ENCODE measurements at regions not wholly inside any gene's neighbourhood (a gene's known extent, or its start where the extent isn't known, plus 50 kb on each side); places are given as distances from the start of the nearest gene placed in this dataset.

GRCh38 chr4:125677665-125678307, 363.0 kb downstream of the FAT4 start:
- H3K4me1 ChIP-seq (ENCODE audit: insufficient read depth, low read length), result peaks cover 13% of the 10 kb centered on the region
- no peak overlapping the region for H3K9ac ChIP-seq (ENCODE audit: low read depth, low read length)
- H3K9me3 ChIP-seq (ENCODE audit: control insufficient read depth, insufficient read depth, low read length), result no peaks in the 10 kb centered on the region
- H3K36me3 ChIP-seq (ENCODE audit: insufficient read depth, low read length), result no peaks in the 10 kb centered on the region

- no peaks in the 10 kb centered on the region for H3K9me3 ChIP-seq (ENCODE audit: control insufficient read depth, insufficient read depth, low read length)
- no peak overlapping the region for H3K9ac ChIP-seq (ENCODE audit: low read depth, low read length)
- H3K4me1 ChIP-seq (ENCODE audit: insufficient read depth, low read length), result peaks cover 13% of the 10 kb centered on the region
- no peaks in the 10 kb centered on the region for H3K36me3 ChIP-seq (ENCODE audit: insufficient read depth, low read length)
These were observed 365.2 kb downstream of the FAT4 start for GRCh38 chr4:125679989-125680388.

GRCh38 chr4:125681240-125681639, 366.5 kb downstream of the FAT4 start:
- Histone ChIP-seq H3K4me1 (ENCODE audit: insufficient read depth, low read length) (peaks cover 13% of the 10 kb centered on the region), H3K9me3 (ENCODE audit: control insufficient read depth, insufficient read depth, low read length) (no peaks in the 10 kb centered on the region)

GRCh38 chr4:125682730-125683129, 368.0 kb downstream of the FAT4 start:
- no peaks in the 10 kb centered on the region for H3K36me3 ChIP-seq (ENCODE audit: insufficient read depth, low read length)
- no peaks in the 10 kb centered on the region for H3K9me3 ChIP-seq (ENCODE audit: control insufficient read depth, insufficient read depth, low read length)
- H3K9ac ChIP-seq (ENCODE audit: low read depth, low read length), result no peak overlapping the region
- H3K4me1 ChIP-seq (ENCODE audit: insufficient read depth, low read length), result peaks cover 8% of the 10 kb centered on the region

More at GRCh38 chr4:125681240-125681639, 366.5 kb downstream of the FAT4 start:
- Histone ChIP-seq H3K36me3 (ENCODE audit: insufficient read depth, low read length) (no peaks in the 10 kb centered on the region), H3K9ac (ENCODE audit: low read depth, low read length) (no peak overlapping the region)

- Histone ChIP-seq H3K9ac (ENCODE audit: low read depth, low read length) (no peak overlapping the region), H3K36me3 (ENCODE audit: insufficient read depth, low read length) (no peaks in the 10 kb centered on the region), H3K4me1 (ENCODE audit: insufficient read depth, low read length) (no peaks in the 10 kb centered on the region), H3K9me3 (ENCODE audit: control insufficient read depth, insufficient read depth, low read length) (no peaks in the 10 kb centered on the region)
These were observed 374.1 kb downstream of the FAT4 start for GRCh38 chr4:125688841-125689240.

GRCh38 chr4:125689805-125690204, 375.1 kb downstream of the FAT4 start:
- no peaks in the 10 kb centered on the region for H3K9me3 ChIP-seq (ENCODE audit: control insufficient read depth, insufficient read depth, low read length)
- no peaks in the 10 kb centered on the region for H3K36me3 ChIP-seq (ENCODE audit: insufficient read depth, low read length)
- no peak overlapping the region for H3K9ac ChIP-seq (ENCODE audit: low read depth, low read length)
- H3K4me1 ChIP-seq (ENCODE audit: insufficient read depth, low read length), result no peaks in the 10 kb centered on the region

- H3K36me3 ChIP-seq (ENCODE audit: insufficient read depth, low read length), result no peaks in the 10 kb centered on the region
- H3K9me3 ChIP-seq (ENCODE audit: control insufficient read depth, insufficient read depth, low read length), result no peaks in the 10 kb centered on the region
- no peak overlapping the region for H3K9ac ChIP-seq (ENCODE audit: low read depth, low read length)
- no peaks in the 10 kb centered on the region for H3K4me1 ChIP-seq (ENCODE audit: insufficient read depth, low read length)
These were observed 378.5 kb downstream of the FAT4 start for GRCh38 chr4:125693228-125693627.

- Histone ChIP-seq H3K9me3 (ENCODE audit: control insufficient read depth, insufficient read depth, low read length) (no peaks in the 10 kb centered on the region), H3K9ac (ENCODE audit: low read depth, low read length) (no peak overlapping the region), H3K36me3 (ENCODE audit: insufficient read depth, low read length) (no peaks in the 10 kb centered on the region), H3K4me1 (ENCODE audit: insufficient read depth, low read length) (peaks cover 9% of the 10 kb centered on the region; the same call in 1 of the 2 replicates)
These were observed 387.7 kb downstream of the FAT4 start for GRCh38 chr4:125702406-125702805.

- Histone ChIP-seq H3K9ac (ENCODE audit: low read depth, low read length) (no peak overlapping the region), H3K9me3 (ENCODE audit: control insufficient read depth, insufficient read depth, low read length) (no peaks in the 10 kb centered on the region), H3K4me1 (ENCODE audit: insufficient read depth, low read length) (peaks cover 9% of the 10 kb centered on the region; the same call in 1 of the 2 replicates), H3K36me3 (ENCODE audit: insufficient read depth, low read length) (no peaks in the 10 kb centered on the region)
These were observed 388.7 kb downstream of the FAT4 start for GRCh38 chr4:125703443-125703842.

GRCh38 chr4:125704726-125705125, 390.0 kb downstream of the FAT4 start:
- Histone ChIP-seq H3K36me3 (ENCODE audit: insufficient read depth, low read length) (no peaks in the 10 kb centered on the region), H3K9ac (ENCODE audit: low read depth, low read length) (no peak overlapping the region), H3K9me3 (ENCODE audit: control insufficient read depth, insufficient read depth, low read length) (no peaks in the 10 kb centered on the region), H3K4me1 (ENCODE audit: insufficient read depth, low read length) (peaks cover 9% of the 10 kb centered on the region; the same call in 1 of the 2 replicates)

GRCh38 chr4:125705681-125706080, 390.9 kb downstream of the FAT4 start:
- Histone ChIP-seq H3K9ac (ENCODE audit: low read depth, low read length) (no peak overlapping the region), H3K4me1 (ENCODE audit: insufficient read depth, low read length) (peaks cover 13% of the 10 kb centered on the region; the same call in 1 of the 2 replicates), H3K36me3 (ENCODE audit: insufficient read depth, low read length) (no peaks in the 10 kb centered on the region)

GRCh38 chr4:125707397-125707796, 392.6 kb downstream of the FAT4 start:
- peaks cover 12% of the 10 kb centered on the region; the same call in 1 of the 2 replicates for H3K4me1 ChIP-seq (ENCODE audit: insufficient read depth, low read length)
- H3K36me3 ChIP-seq (ENCODE audit: insufficient read depth, low read length), result no peaks in the 10 kb centered on the region
- no peaks in the 10 kb centered on the region for H3K9me3 ChIP-seq (ENCODE audit: control insufficient read depth, insufficient read depth, low read length)
- no peak overlapping the region for H3K9ac ChIP-seq (ENCODE audit: low read depth, low read length)

More at GRCh38 chr4:125705681-125706080, 390.9 kb downstream of the FAT4 start:
- H3K9me3 ChIP-seq (ENCODE audit: control insufficient read depth, insufficient read depth, low read length), result no peaks in the 10 kb centered on the region

GRCh38 chr4:125710766-125711165, 396.0 kb downstream of the FAT4 start:
- Histone ChIP-seq H3K9ac (ENCODE audit: low read depth, low read length) (no peak overlapping the region), H3K9me3 (ENCODE audit: control insufficient read depth, insufficient read depth, low read length) (no peaks in the 10 kb centered on the region), H3K4me1 (ENCODE audit: insufficient read depth, low read length) (peaks cover 20% of the 10 kb centered on the region), H3K36me3 (ENCODE audit: insufficient read depth, low read length) (peaks cover under 1% of the 10 kb centered on the region; the same call in 1 of the 2 replicates)

GRCh38 chr4:125714049-125714448, 399.3 kb downstream of the FAT4 start:
- Histone ChIP-seq H3K9ac (ENCODE audit: low read depth, low read length) (no peak overlapping the region), H3K9me3 (ENCODE audit: control insufficient read depth, insufficient read depth, low read length) (no peaks in the 10 kb centered on the region), H3K4me1 (ENCODE audit: insufficient read depth, low read length) (peaks cover 20% of the 10 kb centered on the region), H3K36me3 (ENCODE audit: insufficient read depth, low read length) (peaks cover 3% of the 10 kb centered on the region; the same call in 1 of the 2 replicates)

GRCh38 chr4:125714845-125715244, 400.1 kb downstream of the FAT4 start:
- H3K9ac ChIP-seq (ENCODE audit: low read depth, low read length), result no peak overlapping the region
- no peaks in the 10 kb centered on the region for H3K9me3 ChIP-seq (ENCODE audit: control insufficient read depth, insufficient read depth, low read length)
- H3K36me3 ChIP-seq (ENCODE audit: insufficient read depth, low read length), result peaks cover 3% of the 10 kb centered on the region; the same call in 1 of the 2 replicates
- peaks cover 21% of the 10 kb centered on the region for H3K4me1 ChIP-seq (ENCODE audit: insufficient read depth, low read length)

All from ES-I3 (cell line).